HG02763 (cell line): ENCODE measurements at regions not wholly inside any gene's neighbourhood (a gene's known extent, or its start where the extent isn't known, plus 50 kb on each side); places are given as distances from the start of the nearest gene placed in this dataset.
"Not testable (repeated sequence)": the region's sequence is repeated elsewhere in the genome, so short reads cannot be mapped to it uniquely, and the experiment has no call there.

Experiments
- ATAC-seq: cut with Tn5 transposase; IDR thresholded peaks from one replicate; pipeline ENCODE4 v1.9.1; 2021; ENCODE audit warnings: mild to moderate bottlenecking, moderate library complexity; ENCODE audit not compliant: unreplicated experiment

DNA sequence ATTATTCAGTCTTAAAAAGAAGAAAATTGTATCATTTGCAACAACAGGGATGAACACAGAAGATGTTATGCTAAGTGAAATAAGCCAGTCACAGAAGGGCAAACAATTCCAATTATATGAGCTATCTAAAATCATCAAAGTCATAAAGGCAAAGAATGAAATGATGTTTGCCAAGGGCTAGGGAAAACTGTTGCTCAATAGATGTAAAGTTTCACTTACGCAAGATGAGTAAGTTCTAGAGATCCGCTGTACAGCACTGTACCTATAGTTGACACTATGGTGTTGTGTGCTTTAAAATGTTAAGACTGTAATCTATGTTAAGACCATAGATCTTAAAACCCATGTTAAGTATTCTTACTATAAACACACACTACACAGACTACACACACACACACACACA, 904.6 kb upstream of the LRRN3 start:
- ATAC-seq = no peak

DNA sequence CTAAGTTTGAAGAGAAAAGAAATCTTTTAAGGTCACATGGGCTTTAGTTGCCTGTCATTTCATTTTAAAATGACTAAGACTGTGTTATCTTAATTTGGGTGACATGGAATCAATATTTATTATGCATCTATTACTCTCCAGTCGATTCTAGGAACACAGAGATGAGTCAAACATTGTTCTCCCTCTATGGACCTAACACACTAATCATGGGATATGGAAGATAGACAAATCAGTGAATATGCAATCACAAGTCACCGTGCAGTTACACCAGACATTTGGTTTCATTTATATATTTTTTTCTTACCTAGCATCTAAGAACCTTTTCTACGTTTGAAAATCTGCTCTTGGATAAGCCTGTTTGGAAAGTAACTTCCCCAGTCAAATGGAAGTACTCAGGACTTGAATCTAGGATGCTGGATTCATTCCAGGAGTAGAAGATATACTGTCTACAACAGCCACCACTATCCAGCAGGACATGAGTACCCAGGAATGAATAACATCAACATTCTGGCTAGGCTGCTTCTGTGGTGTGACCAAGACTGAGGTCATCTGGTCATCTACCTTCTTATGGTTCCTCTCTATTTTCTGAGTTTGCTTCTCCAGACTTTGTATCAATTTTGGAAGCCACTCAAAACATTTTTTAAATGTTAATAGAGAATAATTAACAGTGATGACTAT, 902.9 kb upstream of the LRRN3 start:
- no peak for ATAC-seq

DNA sequence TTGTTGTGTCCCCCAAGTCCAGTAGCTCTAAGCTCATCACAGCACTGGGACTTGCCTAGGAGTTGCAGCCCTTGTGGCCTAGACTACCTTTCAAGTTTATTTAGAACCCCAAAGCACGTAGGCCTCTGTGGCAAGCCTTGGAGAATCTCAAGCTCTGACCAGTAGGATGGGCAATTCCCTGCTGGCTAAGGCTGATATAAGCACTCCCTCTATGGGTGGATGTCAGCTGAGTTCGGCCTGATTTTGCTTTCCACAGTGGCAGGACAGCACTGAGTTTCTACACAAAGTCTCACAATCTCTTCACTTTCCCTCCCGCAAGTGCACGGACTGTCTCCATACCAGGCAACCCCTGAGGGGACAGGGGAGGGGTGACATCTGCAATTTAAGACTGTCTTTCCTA, 886.4 kb upstream of the LRRN3 start:
- ATAC-seq = no peak

DNA sequence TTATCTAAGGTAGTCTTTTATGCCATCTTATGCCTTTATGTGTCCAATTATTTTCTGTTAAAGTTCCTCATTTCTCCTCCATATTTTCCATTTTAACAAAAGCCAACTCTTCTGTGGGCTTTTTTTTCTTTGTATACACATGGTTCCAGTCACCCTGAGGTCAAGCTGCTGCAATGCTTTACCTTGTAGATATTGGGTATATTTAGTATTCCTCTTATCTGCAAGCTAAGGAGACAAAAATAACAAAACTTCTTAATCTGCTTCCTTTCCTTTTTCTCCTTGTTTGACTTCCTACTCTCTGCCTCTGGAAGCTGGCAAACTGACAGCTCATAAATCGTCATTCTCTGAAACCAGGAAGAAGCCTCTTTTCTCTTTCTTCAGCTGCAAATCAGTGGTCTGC, 885.0 kb upstream of the LRRN3 start:
- no peak for ATAC-seq

DNA sequence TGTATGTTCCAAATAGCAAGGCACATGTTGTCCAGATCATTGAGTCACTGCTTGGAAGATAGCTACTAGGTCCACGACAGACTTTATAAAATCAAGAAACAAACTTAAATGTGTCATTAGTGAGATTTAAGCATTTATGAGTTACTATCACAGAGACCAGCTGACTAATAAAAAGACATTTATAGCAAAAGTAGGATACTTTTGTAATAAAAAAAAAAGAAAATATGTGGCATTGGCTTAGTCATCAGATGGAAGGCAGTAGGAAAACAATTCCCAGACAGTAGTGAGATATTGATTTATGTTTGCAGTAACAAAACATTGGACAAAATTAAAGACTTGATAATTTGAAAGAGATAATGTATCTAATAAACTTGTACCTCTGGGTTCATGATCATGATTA, 881.0 kb upstream of the LRRN3 start:
- no peak for ATAC-seq

DNA sequence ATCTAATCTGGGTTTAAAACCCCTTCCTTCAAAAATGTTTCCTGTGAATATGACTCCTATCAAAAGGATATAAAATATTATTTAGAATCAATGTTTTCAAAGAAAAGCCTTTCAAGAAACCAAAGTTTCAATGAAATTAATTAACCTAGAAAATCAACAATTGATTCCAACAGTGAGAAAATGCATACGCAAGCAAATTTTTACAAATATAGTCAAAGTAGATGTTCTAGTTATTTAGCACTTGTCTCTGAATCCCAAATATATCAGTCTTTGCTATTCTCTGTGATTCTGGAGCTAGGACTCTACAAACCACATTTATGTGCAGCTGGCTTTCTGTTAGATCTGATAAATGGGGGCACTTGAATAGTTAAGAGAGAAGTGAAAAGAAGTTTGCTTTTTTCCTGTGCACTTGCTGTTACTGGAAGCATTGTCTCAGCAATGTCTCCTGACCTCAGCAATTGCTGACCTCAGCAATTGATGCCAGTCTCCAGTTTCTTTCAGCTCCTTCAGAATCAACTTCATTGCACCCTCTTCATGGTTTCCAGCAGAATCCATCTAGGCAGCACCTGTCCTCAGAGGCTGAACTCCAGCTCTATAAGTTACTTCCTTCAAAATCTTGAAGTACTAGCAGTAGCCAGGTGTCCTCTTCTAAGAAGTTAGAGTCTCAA, 879.9 kb upstream of the LRRN3 start:
- no peak for ATAC-seq

DNA sequence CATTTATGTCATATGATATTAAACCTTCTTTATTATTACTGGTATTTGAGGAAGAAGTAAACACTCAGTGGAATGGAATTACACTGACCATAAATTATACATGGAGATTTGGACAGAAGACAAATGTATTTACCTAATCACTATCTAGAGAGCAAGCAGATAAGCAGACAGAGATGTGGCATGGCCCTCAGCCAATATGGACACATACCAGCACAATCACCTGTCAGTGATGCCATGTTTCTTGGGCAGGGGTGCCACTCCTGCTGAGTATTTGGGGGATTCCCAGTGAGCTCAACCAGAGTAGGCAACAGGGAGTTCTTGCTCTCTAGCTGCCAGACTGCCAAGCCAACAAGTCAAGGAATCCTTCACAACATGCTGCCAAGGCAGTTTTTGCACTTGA, 866.3 kb upstream of the LRRN3 start:
- ATAC-seq = no peak

DNA sequence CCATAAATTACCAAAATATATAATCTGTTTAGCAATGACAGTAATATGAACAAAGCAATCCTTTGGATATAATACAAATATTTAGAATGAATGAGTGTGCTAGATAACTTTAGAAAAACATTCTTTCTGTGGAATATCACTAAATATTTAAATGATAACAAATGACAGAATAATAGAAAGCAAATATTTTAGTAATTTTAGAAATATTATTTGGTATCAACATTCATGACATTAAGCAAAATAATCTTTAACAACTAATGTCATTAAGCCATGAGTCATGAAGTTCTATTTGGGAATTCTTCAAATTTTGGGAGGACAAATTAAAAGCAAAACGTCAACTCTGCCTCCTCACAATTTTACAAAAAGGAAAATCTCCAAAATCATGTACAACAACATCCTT, 844.8 kb upstream of the LRRN3 start:
- ATAC-seq = no peak

DNA sequence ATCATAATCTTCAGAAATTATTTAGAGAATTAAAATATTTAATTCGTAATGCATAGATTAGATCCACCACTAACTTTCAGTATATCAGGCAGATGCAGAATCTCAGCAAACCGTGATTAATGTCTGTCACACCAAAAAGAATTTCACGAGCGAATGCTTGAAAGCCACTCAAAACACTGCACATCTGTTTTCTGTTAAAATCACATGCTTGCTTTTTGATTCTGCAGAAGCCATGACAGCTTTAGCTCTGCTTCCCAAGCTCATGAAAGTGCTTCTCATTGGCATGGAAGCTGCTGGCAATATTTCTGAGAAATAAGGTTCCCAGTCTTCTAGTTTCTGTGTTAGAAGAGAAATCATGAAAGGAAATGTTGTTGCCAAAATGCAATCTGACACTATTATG, 837.8 kb upstream of the LRRN3 start:
- no peak for ATAC-seq

DNA sequence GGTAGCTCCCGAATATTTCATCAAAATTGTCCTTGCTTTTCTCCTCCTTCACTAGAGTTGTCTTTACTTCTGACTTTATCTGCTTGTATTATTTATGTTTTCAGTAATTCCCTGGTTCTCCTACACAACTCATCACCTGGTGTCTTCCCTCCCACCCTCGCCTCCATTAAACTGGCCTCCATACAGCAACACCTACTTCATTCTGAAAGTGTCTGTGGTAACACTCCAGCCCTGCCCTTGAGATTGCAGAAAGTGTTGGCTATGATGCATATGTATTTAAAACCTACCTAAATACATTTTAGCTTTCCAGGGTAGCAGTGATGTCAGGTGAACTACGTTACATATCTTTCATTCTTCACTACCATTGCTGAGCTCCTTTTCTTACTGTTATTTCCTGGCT, 833.3 kb upstream of the LRRN3 start:
- ATAC-seq = no peak

DNA sequence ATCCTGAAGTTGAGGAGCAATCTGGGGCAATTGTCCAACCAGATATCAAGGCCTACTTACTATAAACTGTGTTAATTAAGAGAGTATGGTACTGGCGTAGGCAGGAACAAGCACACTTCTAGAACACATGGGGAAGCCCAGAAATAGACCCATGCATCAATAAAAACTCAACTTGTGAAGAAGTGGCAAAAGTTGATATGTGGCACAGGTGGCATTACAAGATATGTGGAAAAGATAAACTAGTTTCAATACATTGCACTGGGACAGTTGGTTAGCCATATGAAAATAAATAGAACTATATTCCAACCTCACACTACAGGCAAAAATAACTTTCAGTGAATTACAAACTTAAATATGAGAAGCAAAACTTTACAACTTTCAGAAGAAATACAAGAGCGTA, 828.7 kb upstream of the LRRN3 start:
- ATAC-seq = no peak

DNA sequence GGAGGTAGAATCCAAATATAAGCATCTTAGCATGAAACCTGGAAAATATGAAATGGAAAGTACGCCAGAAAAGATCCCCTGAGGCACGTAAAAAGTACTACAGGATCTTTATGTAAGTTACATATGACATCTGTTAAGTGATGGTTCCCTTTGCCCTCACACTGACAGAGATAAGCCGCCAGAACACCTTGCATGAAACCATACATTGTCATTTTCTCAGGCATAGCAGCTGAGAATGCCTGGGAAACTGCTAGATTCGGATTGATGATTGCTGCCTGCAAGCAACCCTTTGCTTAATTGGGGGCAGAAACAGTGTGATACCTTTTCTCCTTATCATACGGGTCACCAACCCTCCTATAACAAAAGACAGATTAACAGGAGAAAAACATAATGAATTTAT, 826.6 kb upstream of the LRRN3 start:
- no peak for ATAC-seq

DNA sequence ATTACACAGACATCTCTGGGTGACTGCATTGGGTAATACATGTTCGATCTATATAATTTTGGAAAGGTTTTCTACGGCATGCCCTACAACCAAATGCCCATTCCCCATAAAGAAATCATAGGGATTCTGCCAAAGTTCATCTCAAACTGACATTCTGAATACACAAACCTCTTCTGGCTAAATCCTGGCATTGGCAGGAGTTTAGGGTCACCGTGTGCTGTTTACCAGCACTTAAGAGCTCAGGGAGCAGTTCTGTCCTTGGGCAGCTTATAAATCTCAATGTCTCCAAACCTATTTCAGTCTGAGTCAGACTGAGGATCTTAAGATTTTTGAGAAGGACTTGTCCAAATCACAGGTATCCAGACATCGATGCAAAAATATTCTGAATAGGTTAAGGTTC, 809.6 kb upstream of the LRRN3 start:
- no peak for ATAC-seq

DNA sequence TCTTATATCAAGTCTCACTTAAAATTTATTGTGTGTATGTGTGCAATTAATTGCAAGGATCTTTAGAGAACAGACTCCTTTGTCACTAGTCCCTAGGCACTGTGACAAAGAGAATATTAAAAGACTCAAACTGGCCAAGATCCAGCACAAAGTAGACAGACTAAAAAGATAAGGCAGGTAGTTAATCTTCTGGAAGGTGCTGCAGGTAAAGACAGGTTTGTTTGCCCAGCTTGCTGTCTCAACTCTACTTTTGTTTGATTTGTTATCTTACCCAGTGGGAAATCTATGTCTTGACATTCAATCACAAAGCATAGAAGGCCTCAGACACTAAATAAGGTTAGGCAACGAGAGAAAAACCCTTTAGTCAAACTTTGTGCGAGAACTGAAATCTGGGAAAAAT, 807.9 kb upstream of the LRRN3 start:
- ATAC-seq = no peak

DNA sequence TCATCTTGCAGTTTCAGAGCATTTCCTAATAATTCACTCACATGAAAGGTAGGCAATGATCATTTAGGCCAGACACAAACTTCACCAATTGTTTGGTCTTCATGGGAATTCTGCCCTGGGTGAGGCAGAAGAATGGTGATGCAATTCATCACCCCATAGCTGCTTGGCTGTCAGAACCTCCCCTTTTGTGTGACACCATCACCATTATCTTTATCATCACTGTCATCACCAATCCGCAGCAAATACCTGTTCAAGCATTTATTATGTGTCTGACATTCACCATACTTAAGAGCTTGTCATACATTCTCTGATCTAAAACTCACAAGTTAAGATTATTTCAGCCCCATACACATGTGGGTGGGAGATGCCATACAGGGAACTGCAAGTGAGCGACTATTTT, 799.5 kb upstream of the LRRN3 start:
- no peak for ATAC-seq

DNA sequence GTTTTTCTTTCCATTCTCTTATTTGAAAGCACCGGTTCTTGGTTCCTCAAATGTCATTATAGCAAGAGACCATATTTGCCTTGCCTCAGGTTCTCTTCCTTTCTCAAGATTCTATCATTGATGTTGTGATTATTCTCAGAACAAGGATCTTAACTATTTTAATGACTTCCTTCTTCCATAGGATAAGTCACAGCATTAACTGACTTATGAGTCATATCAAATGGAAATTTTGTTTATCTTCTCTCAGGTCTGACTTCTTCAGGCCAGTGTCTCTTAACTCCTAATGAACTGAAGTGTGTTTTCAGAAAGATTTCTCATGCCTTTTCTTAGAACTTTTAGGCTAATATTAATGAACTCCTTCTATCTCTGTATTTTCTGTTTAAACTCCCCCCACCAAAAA, 794.6 kb upstream of the LRRN3 start:
- ATAC-seq = no peak

DNA sequence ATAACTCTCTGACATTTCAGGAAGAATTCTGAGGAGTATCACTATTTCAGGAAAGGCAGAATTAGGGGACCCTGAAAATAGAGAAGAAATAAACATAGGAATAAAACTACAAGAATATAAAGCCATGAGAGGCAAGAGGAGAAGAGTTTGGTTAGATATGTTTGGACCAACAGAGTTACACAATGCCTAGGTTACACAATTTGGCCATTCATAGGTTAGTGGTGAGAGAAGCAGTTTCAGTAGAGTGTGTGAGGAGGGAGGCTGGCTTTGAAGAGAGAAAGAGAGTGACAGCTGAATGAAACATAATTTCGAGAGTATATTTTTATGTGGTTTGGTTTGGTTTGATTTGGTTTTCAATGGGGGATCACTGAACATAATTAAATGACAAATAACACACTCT, 783.2 kb upstream of the LRRN3 start:
- ATAC-seq = no peak

DNA sequence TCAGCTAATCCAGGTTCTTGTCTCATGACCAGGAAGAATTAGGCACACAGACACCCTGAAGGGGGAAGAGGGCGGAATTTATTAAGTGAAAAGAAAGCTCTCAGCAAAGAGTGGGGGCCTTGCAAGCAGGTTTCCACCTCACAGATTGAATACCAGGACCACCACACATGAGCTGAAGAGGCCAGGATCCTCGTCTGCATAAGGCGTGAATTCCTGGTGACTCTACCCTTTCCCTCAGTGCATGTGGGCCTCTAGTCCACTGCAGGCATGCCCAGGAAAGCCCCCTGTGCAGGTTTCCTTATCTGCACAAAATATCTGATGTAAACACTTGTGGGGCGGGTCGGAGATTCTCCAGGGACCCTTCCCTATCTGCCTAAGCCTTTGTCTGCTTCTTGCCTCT, 782.1 kb upstream of the LRRN3 start:
- no peak for ATAC-seq

DNA sequence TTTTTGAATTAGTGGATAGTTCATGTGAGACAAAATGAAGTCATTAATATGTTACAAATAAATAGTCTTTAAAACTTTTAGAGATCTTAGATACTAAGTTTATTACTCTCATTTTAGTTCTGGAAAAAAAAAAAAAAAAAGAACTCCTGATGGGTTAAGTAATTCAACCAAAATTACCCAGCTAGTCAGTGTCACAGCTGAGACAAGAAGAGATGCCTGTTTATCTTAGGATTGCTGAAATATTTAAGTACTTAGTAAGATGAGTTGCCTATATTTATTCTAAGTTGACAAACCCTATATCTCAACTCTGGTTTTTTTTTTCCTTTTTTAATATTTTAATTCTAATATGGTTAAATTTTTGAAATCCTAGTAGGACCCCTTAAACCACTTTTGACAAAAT, 781.0 kb upstream of the LRRN3 start:
- no peak for ATAC-seq

DNA sequence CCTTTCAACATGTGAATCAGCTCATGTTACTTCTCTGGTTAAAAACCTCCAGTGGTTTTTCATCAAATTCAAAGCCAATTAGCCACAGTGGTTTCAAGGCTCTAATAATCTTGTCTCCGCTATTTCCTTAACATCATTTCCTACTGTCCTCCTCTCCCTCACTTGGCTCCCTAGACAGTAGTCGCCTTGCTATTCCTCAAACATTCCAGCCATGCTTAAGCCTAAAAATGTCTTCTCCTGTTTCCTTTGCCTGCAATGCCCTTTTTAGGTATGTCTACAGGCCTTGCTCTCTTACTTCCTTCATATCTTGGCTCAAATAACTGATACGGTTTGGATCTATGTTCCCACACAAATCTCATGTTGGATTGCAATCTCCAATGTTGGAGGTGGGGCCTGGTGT, 779.4 kb upstream of the LRRN3 start:
- no peak for ATAC-seq

DNA sequence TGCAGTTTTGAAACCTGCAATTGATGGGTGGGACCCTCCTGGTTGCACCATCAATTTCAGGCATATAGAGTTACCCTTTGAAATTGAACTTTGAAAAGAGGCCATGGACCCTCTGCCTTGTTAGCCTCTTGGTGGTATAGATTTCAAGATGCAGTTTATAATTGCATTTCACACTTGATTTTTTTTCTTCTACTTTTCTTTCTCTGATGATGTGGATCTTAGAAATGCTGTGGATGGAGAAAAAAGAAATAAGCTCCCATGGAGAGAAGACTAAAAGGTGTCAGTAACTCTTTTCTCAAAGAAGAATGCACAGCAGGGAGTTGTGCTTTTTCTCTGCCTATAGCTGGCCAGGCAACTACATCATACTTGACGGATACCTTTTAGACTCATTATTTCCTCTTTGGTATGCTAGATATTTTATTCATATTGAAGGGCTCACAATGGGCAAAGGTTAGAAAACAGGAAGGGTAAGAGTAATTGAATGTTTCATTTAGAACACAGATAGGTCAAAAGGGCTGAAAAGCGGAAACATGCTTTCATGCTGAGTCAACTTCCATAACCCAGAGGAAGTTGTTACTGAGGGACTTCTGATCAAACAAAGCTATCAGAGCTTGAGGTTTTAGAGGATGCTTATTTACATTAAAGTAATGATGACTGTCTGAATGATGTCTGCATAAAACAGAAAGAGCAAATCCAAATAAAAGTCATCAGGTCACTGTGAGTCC, 773.2 kb upstream of the LRRN3 start:
- ATAC-seq = no peak

DNA sequence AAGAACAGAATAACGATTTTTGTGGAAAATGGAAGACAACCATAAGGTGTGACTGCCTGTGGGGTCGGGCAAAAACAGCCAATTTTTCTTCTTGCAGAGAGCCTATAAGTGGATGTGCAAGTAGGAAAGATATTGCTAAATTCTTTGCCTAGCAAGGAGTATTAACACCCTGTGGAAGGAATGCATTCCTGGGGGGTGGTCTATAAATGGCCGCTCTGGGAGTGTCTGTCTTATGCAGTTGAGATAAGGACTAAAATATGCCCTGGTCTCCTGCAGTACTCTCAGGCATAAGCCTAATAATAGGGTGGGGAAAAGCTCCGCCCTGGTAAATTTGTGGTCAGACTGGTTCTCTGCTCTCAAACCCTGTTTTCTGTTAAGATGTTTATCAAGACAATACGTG, 770.6 kb upstream of the LRRN3 start:
- ATAC-seq = not testable (repeated sequence)
